WTC11 (cell line): ENCODE measurements at regions not wholly inside any gene's neighbourhood (a gene's known extent, or its start where the extent isn't known, plus 50 kb on each side); places are given as distances from the start of the nearest gene placed in this dataset.

Experiments used
- ATAC-seq: fragments of 200-7000 bp; cut with Tn5 transposase; 2 replicates; pipeline ENCODE4 v1.10.0; 2021; ENCODE audit warnings: mild to moderate bottlenecking, moderate library complexity
- CTCF ChIA-PET: fragments of 300-600 bp; sonication (Branson Sonifier 250); formaldehyde crosslinking; loops from one replicate; lab custom pipeline; 2021; ENCODE audit warnings: antibody characterized with exemption; lab: Charles Lee
- POLR2A ChIA-PET: fragments of 350-600 bp; sonication (Branson Sonifier 250); formaldehyde crosslinking; loops from one replicate; lab custom pipeline; 2021; ENCODE audit warnings: antibody characterized with exemption; lab: Charles Lee
- DNase-seq: peaks from one replicate; pipeline ENCODE4 v3.0.0; 2021; ENCODE audit warnings: low spot score
- H3K27ac Mint-ChIP-seq: 2 replicates; pipeline ENCODE4 v1.8.0; 2021; ENCODE audit warnings: mixed read lengths
- H3K27me3 Mint-ChIP-seq: 2 replicates; pipeline ENCODE4 v1.8.0; 2021; ENCODE audit warnings: low read depth, mild to moderate bottlenecking, moderate library complexity, mixed read lengths
- H3K36me3 Mint-ChIP-seq: 2 replicates; pipeline ENCODE4 v1.8.0; 2021; ENCODE audit warnings: mixed read lengths
- H3K4me1 Mint-ChIP-seq: 2 replicates; pipeline ENCODE4 v1.8.0; 2022; ENCODE audit warnings: mixed read lengths
- H3K4me3 Mint-ChIP-seq: 2 replicates; pipeline ENCODE4 v1.8.0; 2021; ENCODE audit warnings: mild to moderate bottlenecking, moderate library complexity, mixed read lengths
- H3K9me3 Mint-ChIP-seq: 2 replicates; pipeline ENCODE4 v1.8.0; 2021; ENCODE audit warnings: mixed read lengths
- ATF1 ChIP-seq: sonication (generic); formaldehyde crosslinking; IDR thresholded peaks from 2 replicates; pipeline ENCODE4 v1.8.1; 2023; ENCODE audit warnings: mild to moderate bottlenecking, moderate library complexity, missing genetic modification reagents
- ATF2 ChIP-seq: sonication (generic); formaldehyde crosslinking; IDR thresholded peaks from 2 replicates; pipeline ENCODE4 v1.8.1; 2022; ENCODE audit warnings: low read depth, missing genetic modification reagents, borderline replicate concordance
- ELF4 ChIP-seq: sonication (generic); formaldehyde crosslinking; IDR thresholded peaks from 2 replicates; pipeline ENCODE4 v1.8.1; 2022; ENCODE audit warnings: low read depth, mild to moderate bottlenecking, moderate library complexity, missing genetic modification reagents
- NFE2L1 ChIP-seq: sonication (generic); formaldehyde crosslinking; IDR thresholded peaks from 2 replicates; pipeline ENCODE4 v1.8.1; 2023; ENCODE audit warnings: missing genetic modification reagents
- NR1H2 ChIP-seq: sonication (generic); formaldehyde crosslinking; IDR thresholded peaks from 2 replicates; pipeline ENCODE4 v1.9.0; 2021; ENCODE audit warnings: mild to moderate bottlenecking, moderate library complexity, missing genetic modification reagents
- OVOL2 ChIP-seq: fragments of 250-450 bp; sonication (Bioruptor Pico); IDR thresholded peaks from 2 replicates; pipeline ENCODE4 v1.9.0; 2021; ENCODE audit warnings: mild to moderate bottlenecking, borderline replicate concordance
- PRDM15 ChIP-seq: sonication (generic); formaldehyde crosslinking; IDR thresholded peaks from 2 replicates; pipeline ENCODE4 v1.8.0; 2022; ENCODE audit warnings: missing genetic modification reagents
- PRRX2 ChIP-seq: fragments of 250-450 bp; sonication (Bioruptor Pico); IDR thresholded peaks from 2 replicates; pipeline ENCODE4 v1.8.0; 2021; ENCODE audit warnings: mild to moderate bottlenecking
- RELA ChIP-seq: sonication (generic); formaldehyde crosslinking; IDR thresholded peaks from 2 replicates; pipeline ENCODE4 v1.8.1; 2022; ENCODE audit warnings: missing genetic modification reagents, mild to moderate bottlenecking, borderline replicate concordance
- SOX15 ChIP-seq: fragments of 250-450 bp; sonication (Bioruptor Pico); IDR thresholded peaks from 2 replicates; pipeline ENCODE4 v1.9.0; 2021; ENCODE audit warnings: mild to moderate bottlenecking
- TP53 ChIP-seq: sonication (generic); formaldehyde crosslinking; IDR thresholded peaks from 2 replicates; pipeline ENCODE4 v1.8.1; 2023; ENCODE audit warnings: mild to moderate bottlenecking, missing genetic modification reagents
- ZNF281 ChIP-seq: sonication (generic); formaldehyde crosslinking; IDR thresholded peaks from 2 replicates; pipeline ENCODE4 v1.8.0; 2023; ENCODE audit warnings: mild to moderate bottlenecking, missing genetic modification reagents
- ZNF425 ChIP-seq: fragments of 250-450 bp; sonication (Bioruptor Pico); conservative IDR thresholded peaks from 2 replicates; pipeline ENCODE4 v1.9.0; 2021; ENCODE audit warnings: mild to moderate bottlenecking

GRCh38 chr12:58217130-58217529 is 275.8 kb downstream of the ATP23 start:
- no peak for ATAC-seq
- Mint-ChIP-seq H3K27ac (no peak overlapping the region), H3K4me1 (peaks cover 7% of the 10 kb centered on the region), H3K9me3 (0 out of 2 replicates have a peak, but pooled peaks cover 8% of the 10 kb centered on the region), H3K4me3 (no peak overlapping the region), H3K27me3 (no peaks in the 10 kb centered on the region), H3K36me3 (no peaks in the 10 kb centered on the region)
- TF ChIP-seq TP53 (CRISPR knock-in tag) (no peak), OVOL2 (CRISPR knock-in tag) (no peak), ATF2 (CRISPR knock-in tag) (no peak), RELA (CRISPR knock-in tag) (no peak), ZNF425 (CRISPR knock-in tag) (no peak), ATF1 (CRISPR knock-in tag) (no peak), PRDM15 (CRISPR knock-in tag) (no peak)
- no peak for DNase-seq
- ChIA-PET POLR2A (no interaction called here), CTCF (no interaction called here)

GRCh38 chr12:58224536-58225105 is 283.3 kb downstream of the ATP23 start:
- Mint-ChIP-seq H3K4me1 (peaks cover 6% of the 10 kb centered on the region), H3K4me3 (no peak overlapping the region), H3K27me3 (peaks cover 15% of the 10 kb centered on the region), H3K36me3 (no peaks in the 10 kb centered on the region), H3K9me3 (no peaks in the 10 kb centered on the region), H3K27ac (no peak overlapping the region)
- POLR2A ChIA-PET: no interaction called here
- TF ChIP-seq ELF4 (CRISPR knock-in tag) (no peak), ZNF281 (CRISPR knock-in tag) (no peak), PRRX2 (CRISPR knock-in tag) (no peak), NFE2L1 (CRISPR knock-in tag) (no peak), RELA (CRISPR knock-in tag) (no peak), SOX15 (CRISPR knock-in tag) (no peak), NR1H2 (CRISPR knock-in tag) (no peak)
- DNase-seq: no peak
- CTCF ChIA-PET: no interaction called here
- ATAC-seq: no peak
